KMS-11 (cell line): ENCODE measurements at regions not wholly inside any gene's neighbourhood (a gene's known extent, or its start where the extent isn't known, plus 50 kb on each side); places are given as distances from the start of the nearest gene placed in this dataset.

Experiments
- H2AFZ ChIP-seq: fragments of 200-600 bp; sonication (generic); 2 replicates; pipeline ENCODE4 v1.6.1; 2016; ENCODE audit warnings: antibody characterized with exemption, mixed run types, low read depth
- H3K27ac ChIP-seq: fragments of 200-600 bp; sonication (generic); 2 replicates; pipeline ENCODE4 v1.6.1; 2016; ENCODE audit warnings: mild to moderate bottlenecking, mixed run types
- H3K27me3 ChIP-seq: fragments of 200-600 bp; sonication (generic); 2 replicates; pipeline ENCODE4 v1.6.1; 2017; ENCODE audit warnings: mild to moderate bottlenecking, low read depth, mixed run types, moderate library complexity; ENCODE audit not compliant: insufficient read depth
- H3K36me3 ChIP-seq: fragments of 200-600 bp; sonication (generic); 2 replicates; pipeline ENCODE4 v1.6.1; 2017; ENCODE audit warnings: mild to moderate bottlenecking, mixed run types; ENCODE audit not compliant: insufficient read depth
- H3K4me1 ChIP-seq: fragments of 200-600 bp; sonication (generic); 2 replicates; pipeline ENCODE4 v1.6.1; 2016; ENCODE audit warnings: mild to moderate bottlenecking, low read depth, mixed run types; ENCODE audit not compliant: poor library complexity, severe bottlenecking
- H3K4me2 ChIP-seq: fragments of 200-600 bp; sonication (generic); 2 replicates; pipeline ENCODE4 v1.7.0; 2016; ENCODE audit warnings: mild to moderate bottlenecking, mixed run types
- H3K4me3 ChIP-seq: fragments of 200-600 bp; sonication (generic); IDR thresholded peaks from 2 replicates; pipeline ENCODE4 v1.6.1; 2017; ENCODE audit warnings: low read depth, low read length, mixed read lengths; ENCODE audit not compliant: insufficient read depth
- H3K79me2 ChIP-seq: fragments of 200-600 bp; sonication (generic); 2 replicates; pipeline ENCODE4 v1.6.1; 2016; ENCODE audit warnings: low read depth, mixed run types; ENCODE audit not compliant: insufficient read depth
- H3K9ac ChIP-seq: fragments of 200-600 bp; sonication (generic); 2 replicates; pipeline ENCODE4 v1.6.1; 2016; ENCODE audit warnings: mild to moderate bottlenecking, mixed run types
- H4K20me1 ChIP-seq: fragments of 200-600 bp; sonication (generic); 2 replicates; pipeline ENCODE4 v1.6.1; 2016; ENCODE audit warnings: mild to moderate bottlenecking, mixed run types; ENCODE audit not compliant: insufficient read depth
- TF ChIP-seq, protein P1 (sequence below): fragments of 200-600 bp; sonication (generic); conservative IDR thresholded peaks from 2 replicates; pipeline ENCODE4 v1.6.1; 2017; ENCODE audit warnings: low read depth, mild to moderate bottlenecking, antibody characterized with exemption, low read length, moderate library complexity, mixed read lengths

DNA sequence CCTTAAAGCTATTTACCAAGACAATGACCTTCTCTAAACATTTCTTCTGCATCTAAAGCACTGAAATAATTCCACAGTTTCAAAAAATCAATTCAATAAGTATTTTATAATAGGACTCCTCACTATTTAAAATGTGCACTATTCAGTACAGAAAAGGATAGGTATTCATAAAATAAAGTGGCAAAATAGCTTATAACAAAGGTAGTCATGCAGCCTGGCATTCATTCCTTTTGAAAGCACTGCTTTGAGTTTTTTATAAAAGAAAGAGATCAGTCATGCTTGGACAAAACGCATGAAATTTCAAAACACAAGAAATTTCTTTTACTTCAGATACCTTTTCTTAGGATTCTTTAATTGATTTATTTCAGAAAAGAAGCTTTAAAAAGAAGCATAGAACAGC, 689.7 kb upstream of the PHF14 start:
- Histone ChIP-seq H3K79me2 (no peaks in the 10 kb centered on the region), H3K27me3 (no peaks in the 10 kb centered on the region), H3K4me2 (no peak overlapping the region), H4K20me1 (no peaks in the 10 kb centered on the region), H2AFZ (no peak overlapping the region), H3K4me1 (no peaks in the 10 kb centered on the region), H3K27ac (no peak overlapping the region), H3K4me3 (no peak overlapping the region), H3K36me3 (no peaks in the 10 kb centered on the region), H3K9ac (no peak overlapping the region)
- TF ChIP-seq, protein P1, sequence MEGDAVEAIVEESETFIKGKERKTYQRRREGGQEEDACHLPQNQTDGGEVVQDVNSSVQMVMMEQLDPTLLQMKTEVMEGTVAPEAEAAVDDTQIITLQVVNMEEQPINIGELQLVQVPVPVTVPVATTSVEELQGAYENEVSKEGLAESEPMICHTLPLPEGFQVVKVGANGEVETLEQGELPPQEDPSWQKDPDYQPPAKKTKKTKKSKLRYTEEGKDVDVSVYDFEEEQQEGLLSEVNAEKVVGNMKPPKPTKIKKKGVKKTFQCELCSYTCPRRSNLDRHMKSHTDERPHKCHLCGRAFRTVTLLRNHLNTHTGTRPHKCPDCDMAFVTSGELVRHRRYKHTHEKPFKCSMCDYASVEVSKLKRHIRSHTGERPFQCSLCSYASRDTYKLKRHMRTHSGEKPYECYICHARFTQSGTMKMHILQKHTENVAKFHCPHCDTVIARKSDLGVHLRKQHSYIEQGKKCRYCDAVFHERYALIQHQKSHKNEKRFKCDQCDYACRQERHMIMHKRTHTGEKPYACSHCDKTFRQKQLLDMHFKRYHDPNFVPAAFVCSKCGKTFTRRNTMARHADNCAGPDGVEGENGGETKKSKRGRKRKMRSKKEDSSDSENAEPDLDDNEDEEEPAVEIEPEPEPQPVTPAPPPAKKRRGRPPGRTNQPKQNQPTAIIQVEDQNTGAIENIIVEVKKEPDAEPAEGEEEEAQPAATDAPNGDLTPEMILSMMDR = no peak

DNA sequence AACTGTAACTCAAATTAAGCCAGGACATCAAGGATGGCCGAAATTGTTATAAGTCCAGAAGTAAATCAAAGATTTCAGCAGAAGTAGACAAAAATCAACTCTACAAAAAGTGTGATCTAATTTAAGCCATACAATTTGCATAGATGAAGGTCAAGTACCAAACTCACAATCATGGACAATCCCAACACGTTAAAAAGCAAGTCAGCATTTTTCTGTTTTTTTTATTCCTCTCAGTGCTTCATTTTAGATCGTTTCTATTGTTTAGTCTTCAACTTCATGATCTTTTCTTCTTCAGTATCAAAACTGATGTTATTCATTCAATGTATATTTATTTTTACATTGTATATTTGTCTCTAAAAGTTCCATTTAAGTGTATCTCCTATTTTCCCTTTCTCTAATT, 674.3 kb upstream of the PHF14 start:
- no peaks in the 10 kb centered on the region for H3K79me2 ChIP-seq
- no peaks in the 10 kb centered on the region for H4K20me1 ChIP-seq
- TF ChIP-seq, protein P1 = no peak
- peaks cover 15% of the 10 kb centered on the region for H3K4me1 ChIP-seq
- no peaks in the 10 kb centered on the region for H3K27me3 ChIP-seq
- H3K4me3 ChIP-seq = no peak overlapping the region
- no peak overlapping the region for H3K27ac ChIP-seq
- no peak overlapping the region for H2AFZ ChIP-seq
- H3K4me2 ChIP-seq = no peak overlapping the region
- no peak overlapping the region for H3K9ac ChIP-seq
- no peaks in the 10 kb centered on the region for H3K36me3 ChIP-seq

DNA sequence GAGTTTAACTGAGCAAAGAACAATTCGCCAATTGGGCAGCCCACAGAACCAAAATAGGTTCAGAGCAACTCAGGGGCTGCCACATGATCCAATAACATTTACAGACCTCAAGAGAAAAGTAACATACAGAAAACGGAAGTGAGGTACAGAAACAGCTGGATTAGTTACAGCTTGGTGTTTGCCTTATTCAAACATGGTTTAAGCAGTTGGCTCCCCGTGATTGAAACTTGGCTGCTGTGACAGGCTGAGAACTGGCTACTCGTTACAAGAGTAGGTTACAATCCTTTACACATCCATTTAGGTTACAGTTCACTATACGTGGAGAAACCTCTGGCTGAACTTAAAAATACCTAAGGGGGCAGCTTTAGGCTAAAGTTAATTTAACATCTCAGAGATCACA, 673.1 kb upstream of the PHF14 start:
- Histone ChIP-seq H3K36me3 (no peaks in the 10 kb centered on the region), H3K79me2 (no peaks in the 10 kb centered on the region), H3K9ac (no peak overlapping the region), H3K4me2 (peak overlapping the region; percentile 47), H3K27me3 (no peaks in the 10 kb centered on the region), H3K4me3 (no peak overlapping the region), H4K20me1 (no peaks in the 10 kb centered on the region), H3K4me1 (peaks cover 15% of the 10 kb centered on the region), H3K27ac (peak overlapping the region; percentile 45), H2AFZ (peak overlapping the region; percentile 60; the same call in 1 of the 2 replicates)
- TF ChIP-seq, protein P1 = no peak

DNA sequence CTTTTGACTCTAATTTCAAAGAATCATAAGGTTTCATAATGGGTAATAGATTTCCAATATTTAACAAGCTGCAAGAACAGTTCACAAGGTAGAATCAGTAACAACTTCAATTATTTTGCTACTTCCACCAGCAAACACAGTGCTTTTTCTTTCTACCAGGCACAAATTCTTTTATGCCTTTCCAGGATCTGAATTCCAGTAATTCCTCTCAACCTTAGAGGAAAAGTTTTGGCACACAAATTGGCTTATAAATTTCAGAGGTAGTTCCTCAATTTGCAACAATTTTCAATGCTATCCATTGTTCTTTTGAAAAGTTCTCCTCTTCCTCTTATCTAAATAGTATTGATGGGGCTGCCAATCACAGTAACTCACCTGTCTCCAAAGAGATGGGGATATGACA, 665.4 kb upstream of the PHF14 start:
- H3K4me3 ChIP-seq = no peak overlapping the region
- TF ChIP-seq, protein P1 = no peak
- no peak overlapping the region for H2AFZ ChIP-seq
- no peaks in the 10 kb centered on the region for H4K20me1 ChIP-seq
- no peak overlapping the region for H3K9ac ChIP-seq
- H3K4me1 ChIP-seq = no peaks in the 10 kb centered on the region
- H3K27me3 ChIP-seq = no peaks in the 10 kb centered on the region
- H3K36me3 ChIP-seq = no peaks in the 10 kb centered on the region
- no peak overlapping the region for H3K4me2 ChIP-seq
- H3K27ac ChIP-seq = no peak overlapping the region
- H3K79me2 ChIP-seq = no peaks in the 10 kb centered on the region
